DLD1 (cell line): ENCODE measurements at regions not wholly inside any gene's neighbourhood (a gene's known extent, or its start where the extent isn't known, plus 50 kb on each side); places are given as distances from the start of the nearest gene placed in this dataset.

ENCODE experiments used
- in situ Hi-C: cut with HindIII; loops from 2 replicates; pipeline ENCODE4 v1.10.0; 2017; ENCODE audit warnings: low sequenced_read_pairs

DNA sequence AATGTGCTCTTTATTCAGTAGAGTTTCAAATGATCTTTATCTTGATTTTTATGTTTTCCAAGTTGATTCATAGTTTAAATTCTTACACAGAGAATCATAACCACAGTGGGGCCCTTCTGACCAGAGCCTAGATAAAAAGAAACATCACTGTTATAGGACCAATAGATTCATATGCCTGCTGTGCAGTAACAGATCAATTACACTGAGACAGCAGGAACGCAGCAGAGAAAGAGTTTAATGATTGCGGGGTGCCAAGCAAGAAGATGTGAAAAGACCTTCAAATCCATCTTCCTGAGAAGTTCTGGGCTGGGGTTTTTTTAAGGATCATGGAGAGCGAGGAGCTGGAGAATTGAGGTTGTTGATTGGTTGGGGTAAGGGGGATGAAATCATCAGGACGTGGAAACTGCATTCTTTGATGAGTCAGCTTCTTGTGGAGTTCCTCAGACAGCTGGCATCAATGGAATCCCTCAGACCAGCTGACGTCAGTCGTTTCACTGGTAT is 346.6 kb downstream of the TBC1D4 start:
- in situ Hi-C loops: no loop called here

DNA sequence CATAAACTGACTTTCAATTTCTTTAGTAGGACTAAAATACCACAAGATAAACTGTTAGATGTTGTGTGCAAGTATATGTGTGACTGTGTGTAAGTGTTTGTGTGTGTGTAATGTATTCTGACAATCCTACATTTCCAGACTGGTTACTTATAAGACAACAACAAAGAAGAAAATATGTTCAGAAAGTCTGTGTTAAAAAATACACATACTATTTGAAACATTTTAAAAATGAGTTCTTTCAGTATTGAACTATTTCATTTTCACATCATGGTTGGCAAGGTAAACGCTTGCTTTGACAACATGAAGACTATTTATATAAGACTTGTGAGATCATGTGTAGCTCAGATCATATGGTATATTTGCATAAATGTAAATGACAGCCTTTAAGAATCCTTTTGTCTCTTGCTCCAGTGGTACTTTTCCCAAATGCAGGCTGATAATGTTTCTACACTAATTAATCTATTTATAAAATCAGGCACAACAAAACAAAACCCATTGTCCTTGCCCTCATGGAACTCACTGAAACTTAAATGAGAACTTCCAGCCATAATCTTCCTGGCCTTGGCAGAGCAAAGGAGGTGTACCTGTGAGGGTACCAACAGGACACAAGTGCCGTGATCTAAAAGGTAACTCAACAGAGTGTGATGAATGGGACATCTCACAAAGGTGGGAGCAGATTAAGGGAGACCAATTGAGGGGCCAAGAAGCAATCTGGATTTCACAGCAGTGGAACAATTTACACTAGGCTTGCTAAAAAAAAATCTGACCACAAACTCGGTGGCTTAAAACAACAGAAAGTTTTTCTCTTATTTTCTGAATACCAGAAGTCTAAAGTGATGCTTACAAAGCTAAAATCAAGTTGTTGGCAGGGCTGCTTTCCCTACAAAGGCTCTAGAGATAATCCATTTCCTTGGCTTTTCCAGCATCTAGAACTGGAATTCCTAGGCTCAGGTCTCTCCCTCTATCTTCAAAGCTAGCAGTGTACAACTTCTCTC is 349.0 kb downstream of the TBC1D4 start:
- in situ Hi-C loops: no loop called here

DNA sequence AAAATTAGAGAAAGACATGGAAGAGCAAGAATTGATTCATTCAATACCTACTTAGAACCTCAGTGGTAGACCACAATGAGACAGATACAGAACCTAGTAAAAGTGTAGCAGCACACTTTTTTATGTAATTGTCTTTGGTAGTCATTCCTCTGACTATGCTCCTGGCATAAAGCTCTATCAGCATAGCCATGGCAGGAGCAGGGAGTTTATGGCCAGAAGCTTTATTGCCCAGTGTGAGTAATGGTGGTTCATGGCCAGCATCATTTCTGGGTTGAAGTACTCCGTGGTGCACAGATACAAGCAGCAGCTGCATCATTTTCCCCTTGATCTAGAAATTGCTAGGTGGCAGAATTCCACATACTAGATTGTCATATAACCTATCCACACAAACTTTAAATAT is 352.6 kb downstream of the TBC1D4 start:
- in situ Hi-C loops: no loop called here

DNA sequence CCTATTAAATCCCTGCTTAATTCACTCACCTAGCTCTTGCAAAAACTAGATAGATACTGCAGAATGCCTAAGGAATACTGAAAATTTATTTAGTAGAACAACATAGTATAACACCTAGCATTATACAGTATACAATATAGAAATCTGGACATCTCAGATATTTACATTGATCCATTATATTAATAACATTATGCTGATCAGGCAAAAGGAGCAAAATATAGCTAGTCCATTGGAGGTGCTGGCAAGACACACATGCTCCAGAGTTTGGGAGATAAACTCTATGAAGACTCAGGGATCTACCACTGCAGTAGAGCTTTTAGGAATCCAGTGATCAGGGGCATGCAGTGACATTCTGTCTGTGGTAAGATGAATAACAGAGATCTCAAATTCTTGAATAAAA is 357.6 kb downstream of the TBC1D4 start:
- in situ Hi-C loops: no loop called here

DNA sequence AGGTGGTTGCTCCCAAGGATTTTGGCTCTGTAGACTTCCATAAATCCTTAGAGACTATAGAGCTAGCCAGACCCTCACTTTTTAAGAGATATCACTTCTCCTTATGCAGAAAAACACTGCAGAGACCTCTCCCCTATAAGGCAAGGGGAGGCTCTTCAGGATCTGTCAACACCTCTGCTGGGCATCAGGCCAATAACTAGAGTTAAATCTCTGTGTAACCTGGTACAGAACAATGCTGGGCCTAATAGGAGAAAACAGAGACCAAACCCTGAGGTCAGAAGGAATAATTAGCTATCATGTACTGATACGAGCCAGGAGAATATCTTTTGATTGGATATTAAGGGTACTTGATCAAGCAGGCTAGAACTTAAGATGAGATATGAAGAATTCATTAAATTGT is 358.5 kb downstream of the TBC1D4 start:
- in situ Hi-C loops: no loop called here

DNA sequence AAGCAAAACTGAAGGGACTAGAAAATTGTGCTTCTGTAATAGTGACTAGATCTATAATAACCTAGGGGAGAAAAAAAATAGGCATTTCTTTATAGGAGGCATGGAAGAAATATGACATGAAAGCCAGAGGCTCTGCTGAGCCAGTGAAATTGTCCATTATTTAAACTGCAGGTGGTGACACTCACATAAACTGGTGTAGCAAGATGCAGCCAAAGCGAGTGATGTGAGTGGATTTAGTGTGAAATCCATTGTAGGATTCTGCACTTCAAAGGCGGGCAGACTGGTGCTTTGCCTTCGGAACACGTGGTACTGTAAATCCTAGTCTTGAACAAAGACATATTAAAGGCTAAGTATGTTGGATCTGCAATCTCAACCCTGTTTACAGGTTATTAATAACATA is 361.9 kb downstream of the TBC1D4 start:
- in situ Hi-C loops: no loop called here

DNA sequence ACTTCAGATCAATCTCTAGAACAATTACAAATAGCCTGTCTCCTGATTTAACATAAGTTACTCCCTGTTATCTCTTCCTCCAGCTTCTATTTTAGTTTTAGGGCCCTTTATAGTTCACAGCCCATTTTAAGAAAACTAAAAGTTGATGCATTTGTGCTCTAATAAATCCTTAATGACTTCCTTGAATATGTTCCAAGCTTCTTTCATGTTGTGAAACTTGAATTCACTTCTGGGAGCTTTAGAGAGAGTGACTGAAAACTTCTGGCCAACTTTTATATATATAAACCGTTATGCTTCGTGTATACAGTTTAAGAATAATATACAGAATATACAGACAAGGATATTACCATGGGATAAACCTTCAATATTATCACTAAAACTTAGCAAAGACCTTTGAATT is 366.8 kb downstream of the TBC1D4 start:
- in situ Hi-C loops: no loop called here

DNA sequence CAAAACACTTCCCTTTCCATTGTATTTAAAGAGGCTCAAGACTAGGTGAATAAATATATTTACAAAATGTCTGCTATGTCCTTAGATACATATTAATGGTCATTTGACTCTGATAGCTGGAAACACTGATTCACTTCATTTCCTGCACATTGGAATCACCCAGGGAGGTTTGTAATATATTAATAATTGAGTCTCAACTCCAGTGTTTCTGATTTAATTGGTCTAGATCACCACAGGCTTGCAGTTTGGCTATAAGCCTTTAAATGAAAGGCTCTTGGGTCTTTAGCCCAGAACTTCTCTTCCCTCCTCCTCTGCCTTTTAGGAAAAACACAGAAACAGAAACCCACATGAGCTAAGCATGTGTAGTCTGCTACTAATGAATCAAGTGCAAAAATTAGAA is 378.0 kb downstream of the TBC1D4 start:
- in situ Hi-C loops: no loop called here

DNA sequence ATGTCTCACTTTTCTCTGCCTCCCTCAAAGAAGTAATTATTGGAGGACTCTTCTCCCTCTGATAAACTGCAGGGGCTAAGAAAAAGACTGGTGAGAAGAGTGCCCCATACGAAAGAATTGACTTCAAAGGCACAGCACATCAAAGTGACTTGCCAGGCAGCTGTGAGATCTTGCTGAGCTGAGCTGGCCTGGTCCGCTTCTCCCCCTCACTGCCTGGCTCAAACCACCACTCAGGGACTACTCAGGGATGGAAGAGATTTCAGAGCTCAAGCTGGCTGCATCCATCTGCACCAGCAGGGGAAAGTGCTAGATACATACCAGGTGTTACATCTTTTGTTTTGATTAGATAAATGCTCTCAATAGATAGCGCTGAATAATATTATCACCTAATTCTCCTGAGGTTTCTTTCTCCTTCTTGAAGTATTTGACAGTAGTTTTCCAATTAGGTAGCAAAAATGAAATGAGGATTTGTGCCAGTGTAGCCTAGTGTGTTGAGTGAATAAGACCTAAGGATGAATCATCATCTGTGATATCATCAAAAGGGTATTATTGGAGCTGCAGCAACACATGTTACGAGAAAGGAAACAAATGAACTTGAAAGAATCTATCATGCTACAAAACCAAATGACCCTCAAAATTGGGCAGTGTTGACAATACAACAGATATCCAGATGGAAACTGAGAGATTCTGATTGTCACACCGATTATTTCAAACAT is 379.8 kb downstream of the TBC1D4 start:
- in situ Hi-C loops: no loop called here

DNA sequence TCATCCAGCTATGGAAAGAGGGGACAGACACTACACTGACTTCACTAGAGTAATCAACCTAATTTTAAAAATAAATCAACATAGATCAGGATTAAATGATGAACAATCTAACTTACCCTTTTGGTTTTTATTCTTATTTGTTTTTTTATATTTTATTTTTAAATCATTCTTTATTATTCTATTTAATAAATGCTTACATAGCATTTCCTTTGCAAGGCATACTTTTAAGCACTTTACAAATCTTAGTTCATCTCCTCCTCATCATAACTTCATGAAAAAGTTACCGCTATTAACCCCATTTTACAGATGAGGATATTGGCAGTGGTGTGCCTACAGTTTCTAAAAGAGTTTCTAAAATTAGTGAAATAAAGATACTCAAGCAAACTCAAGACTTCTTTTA is 380.6 kb downstream of the TBC1D4 start:
- in situ Hi-C loops: no loop called here

DNA sequence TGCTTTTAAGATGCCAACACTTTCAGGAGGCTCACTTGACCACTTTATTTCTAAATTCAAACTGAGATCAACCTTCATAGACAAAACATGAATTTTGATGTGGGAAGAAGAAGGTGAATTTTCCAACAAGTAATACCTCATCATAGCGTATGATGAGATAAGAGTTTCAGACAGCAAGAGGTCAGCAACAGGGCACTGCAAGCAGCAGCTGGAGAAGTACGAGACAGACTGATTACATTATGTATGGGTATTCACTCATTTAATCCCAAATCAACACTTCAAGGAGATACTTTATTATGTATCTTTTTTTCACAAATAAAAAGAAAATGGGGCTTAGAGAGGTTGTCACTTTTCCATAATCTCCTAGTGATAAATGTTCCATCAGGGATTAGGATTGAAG is 389.8 kb downstream of the TBC1D4 start:
- in situ Hi-C loops: no loop called here

DNA sequence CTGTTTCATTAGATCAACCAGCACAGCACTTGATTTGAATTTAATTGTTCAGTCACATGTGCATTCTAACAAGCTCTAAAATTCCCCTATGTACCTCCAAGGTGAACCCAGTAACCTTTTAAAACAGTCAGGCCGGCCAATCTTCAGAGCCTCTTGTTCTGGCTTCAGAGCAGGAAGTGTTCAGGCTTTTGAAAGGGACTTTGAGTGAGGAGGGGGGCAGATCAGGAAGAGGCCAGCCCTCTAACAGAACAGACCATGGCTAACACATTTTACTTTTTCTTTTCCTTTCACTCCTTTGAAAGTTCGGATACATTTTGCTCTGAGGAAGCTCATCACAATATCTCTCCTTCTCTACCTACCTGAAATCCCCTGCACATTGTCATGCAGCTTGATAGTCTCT is 390.3 kb downstream of the TBC1D4 start:
- in situ Hi-C loops: no loop called here

DNA sequence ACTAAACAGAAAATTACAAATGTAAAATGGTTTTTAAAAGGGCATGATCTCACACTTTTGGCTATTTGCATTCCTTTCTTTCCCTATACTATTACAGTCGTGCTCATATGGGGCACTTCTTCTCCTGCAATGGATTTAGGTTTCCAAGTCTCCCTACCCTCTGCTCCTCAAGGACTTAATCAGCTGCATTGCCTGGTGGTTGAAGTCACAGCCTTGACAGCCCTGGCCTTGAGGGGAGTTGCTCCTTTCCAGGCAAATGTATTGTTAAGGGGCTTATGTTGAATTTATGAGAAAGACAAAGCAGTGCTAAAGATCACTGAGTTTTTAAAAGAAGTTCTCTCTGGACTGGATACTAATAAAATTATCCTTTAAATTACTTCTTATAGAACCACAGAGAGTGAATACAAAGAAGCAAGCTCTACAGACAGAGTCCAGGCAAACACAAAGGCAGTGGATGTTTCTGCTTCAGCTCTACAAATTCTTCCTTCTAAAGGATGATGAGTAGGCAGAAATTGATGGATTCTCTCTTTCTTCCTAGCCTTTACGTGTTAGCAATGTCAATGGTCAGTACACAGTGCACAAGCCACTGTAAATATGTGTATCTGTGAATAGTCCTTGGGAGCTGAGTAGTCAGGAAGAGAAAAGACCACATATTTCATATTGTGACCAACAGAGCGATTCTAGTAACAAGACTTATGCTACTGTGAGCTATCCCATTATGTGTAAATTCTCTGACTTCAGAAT is 390.9 kb downstream of the TBC1D4 start:
- in situ Hi-C loops: no loop called here

DNA sequence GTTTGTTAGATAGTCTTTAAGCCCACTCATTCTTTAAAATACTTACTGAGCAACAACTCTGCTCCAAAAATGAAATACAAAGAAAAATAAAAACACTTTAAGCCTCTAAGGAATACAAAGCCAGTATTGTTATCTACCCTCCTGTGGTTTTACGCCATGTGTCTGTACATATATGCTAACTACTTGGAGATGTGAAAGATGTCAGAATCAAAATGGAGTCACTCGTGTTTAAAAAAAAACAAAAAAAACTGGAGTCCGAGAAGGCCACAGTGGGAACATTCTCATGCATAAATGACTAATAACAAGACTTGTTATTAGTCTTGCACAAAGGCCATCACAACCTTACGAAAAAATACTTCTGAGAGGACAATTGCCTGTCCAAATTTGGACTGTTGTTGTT is 393.1 kb downstream of the TBC1D4 start:
- in situ Hi-C loops: no loop called here

DNA sequence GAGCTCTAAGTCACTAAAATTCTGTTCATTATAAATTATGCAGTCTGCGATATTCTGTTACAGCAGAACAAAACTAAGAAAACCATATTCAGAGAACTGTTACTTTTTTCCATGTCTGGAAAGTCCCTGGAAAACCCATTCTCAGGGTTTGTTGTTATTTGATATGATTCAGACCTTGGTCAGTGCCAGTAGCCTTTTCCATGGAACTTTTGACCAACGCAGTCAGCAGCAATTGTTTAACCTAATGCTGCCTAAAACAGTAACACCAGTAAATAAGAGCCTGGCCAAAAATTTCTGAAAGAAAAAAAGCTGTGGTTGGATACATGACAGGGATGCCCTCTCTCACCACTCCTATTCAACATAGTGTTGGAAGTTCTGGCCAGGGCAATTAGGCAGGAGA is 402.7 kb downstream of the TBC1D4 start:
- in situ Hi-C loops: no loop called here

DNA sequence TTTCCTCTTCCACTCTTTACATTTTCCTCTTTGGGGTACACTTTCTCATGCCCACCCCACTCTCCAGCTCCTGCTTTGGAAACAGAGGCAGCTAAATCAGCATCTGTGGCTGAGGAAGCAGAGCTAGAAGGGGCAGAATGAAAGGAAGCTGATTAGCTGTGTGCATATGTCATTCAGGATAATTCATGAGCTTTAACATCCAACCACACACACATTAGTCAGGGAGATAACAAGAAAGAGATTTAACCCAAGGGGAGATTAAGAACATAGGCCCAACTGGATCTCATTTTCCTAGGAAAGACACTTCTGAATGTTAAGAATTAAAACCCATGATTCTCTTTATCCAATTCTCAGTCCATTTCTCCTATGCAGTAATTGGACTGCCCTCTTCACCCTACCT is 405.5 kb downstream of the TBC1D4 start:
- in situ Hi-C loops: no loop called here

DNA sequence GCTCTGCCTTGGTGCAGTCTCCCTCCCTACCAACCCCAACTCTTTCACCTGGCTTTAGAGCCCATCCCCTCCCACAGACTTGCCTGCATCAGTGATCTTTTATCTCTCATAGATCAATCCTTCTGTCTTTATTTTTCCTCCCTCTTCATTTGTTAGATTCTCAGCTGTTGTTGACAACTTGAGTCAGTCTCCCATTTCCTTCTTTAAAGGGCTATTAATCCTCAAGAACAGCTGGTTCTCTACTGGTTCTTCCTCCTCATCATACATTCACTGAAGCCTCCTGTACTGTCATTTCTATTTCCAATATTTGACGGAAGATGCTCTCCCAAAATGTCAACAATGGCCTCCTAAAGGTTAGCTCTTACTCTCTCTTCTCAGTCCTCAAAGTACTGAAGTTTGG is 408.2 kb downstream of the TBC1D4 start:
- in situ Hi-C loops: no loop called here

DNA sequence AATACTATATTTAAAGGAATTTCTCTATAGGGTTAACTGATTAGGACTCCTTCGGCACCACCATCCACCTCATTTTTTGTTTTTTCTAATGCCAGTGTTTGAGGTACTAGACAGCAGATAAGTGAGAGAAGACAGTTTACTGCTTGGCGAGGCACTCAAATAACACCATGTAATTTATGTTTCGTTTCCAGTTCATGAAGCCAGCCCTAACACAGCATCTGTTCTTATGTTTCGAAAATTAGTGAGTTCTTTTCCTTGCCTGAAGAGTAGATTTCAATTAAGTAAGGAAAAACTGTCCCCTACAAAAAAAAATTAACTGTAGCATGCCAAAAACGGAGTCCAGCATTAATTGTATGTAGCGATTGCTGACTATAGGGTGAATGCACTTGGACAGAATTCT is 409.1 kb downstream of the TBC1D4 start:
- in situ Hi-C loops: no loop called here

DNA sequence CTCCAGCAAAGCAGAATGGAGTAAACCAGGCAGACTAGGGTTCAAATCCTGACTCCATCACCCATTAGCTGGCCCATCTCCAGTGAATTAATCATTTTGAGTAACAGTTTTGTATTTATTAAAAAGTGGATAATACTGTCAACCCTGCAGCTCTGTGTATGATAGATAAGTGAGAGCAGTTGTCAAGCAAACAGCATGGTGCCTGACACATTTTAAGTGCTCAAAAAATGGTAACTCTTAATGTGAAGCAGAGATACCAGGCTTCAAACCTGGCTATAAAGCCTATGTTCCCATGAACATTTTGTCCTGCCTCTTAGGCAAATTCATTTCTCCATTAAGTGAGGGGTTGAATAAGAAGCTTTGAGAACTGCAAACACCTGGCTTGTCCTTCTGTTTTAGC is 409.6 kb downstream of the TBC1D4 start:
- in situ Hi-C loops: no loop called here

DNA sequence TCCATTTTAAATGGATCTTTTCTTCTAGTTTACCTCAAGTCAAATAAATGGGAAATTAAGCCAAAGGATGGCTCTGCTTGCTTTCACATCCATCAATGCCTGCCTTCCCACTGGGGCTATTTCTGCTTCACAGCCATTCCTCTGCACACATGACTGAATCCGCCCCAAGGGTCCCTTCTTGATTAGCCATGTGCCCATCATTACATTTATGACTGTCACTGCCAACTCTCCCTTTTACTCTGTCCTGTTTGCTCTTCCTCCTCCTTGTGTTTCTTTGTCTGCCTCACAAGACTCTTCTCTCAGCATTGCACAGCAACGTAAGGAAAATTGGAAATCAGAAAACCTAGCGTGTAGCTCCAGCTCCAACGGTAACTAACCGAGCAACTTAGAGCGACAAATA is 410.2 kb downstream of the TBC1D4 start:
- in situ Hi-C loops: no loop called here

DNA sequence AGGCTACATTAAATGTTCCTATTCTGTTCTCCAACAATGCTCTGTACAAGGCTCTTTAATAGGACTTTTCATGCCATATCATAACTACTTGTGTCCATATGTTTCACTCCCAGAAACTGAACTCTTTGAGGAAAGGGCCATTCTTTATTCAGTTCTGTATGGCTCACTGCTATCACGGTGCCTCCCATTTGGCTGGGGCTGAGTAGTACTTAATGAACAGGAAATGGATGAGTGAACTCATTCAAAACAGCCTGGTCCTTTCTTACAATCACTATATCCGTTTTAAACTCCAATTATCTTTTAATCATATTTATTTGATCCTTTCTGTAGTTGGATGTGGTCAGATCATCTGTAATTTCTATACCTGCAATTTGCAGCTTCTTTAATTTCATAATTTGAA is 410.6 kb downstream of the TBC1D4 start:
- in situ Hi-C loops: no loop called here
